IMR-90 (cell line): ENCODE measurements at regions not wholly inside any gene's neighbourhood (a gene's known extent, or its start where the extent isn't known, plus 50 kb on each side); places are given as distances from the start of the nearest gene placed in this dataset.

Experiments used
- BHLHE40 ChIP-seq: fragments of 150-350 bp; IDR thresholded peaks from 2 replicates; pipeline ENCODE4 v1.6.1; 2016; ENCODE audit warnings: mild to moderate bottlenecking, low read depth, low read length
- CEBPB ChIP-seq: IDR thresholded peaks from 2 replicates; pipeline ENCODE4 v1.6.1; 2012; ENCODE audit warnings: low read depth, low read length, improper control_type of control experiment
- CHD1 ChIP-seq: IDR thresholded peaks from 2 replicates; pipeline ENCODE4 v1.6.1; 2012; ENCODE audit warnings: low read depth, low read length, improper control_type of control experiment
- FOS ChIP-seq: fragments of 150-350 bp; IDR thresholded peaks from 2 replicates; pipeline ENCODE4 v1.6.1; 2016; ENCODE audit warnings: low read depth, low read length
- MAZ ChIP-seq: IDR thresholded peaks from 2 replicates; pipeline ENCODE4 v1.6.1; 2012; ENCODE audit warnings: low read depth, mild to moderate bottlenecking, low read length, improper control_type of control experiment, moderate library complexity, borderline replicate concordance
- POLR2A ChIP-seq: IDR thresholded peaks from 2 replicates; pipeline ENCODE4 v1.6.1; 2012; ENCODE audit warnings: mild to moderate bottlenecking, low read depth, low read length
- SMC3 ChIP-seq: fragments of 150-350 bp; IDR thresholded peaks from 2 replicates; pipeline ENCODE4 v1.6.1; 2016; ENCODE audit warnings: low read depth, mild to moderate bottlenecking, antibody characterized with exemption, low read length, moderate library complexity
- TF ChIP-seq, protein P1 (sequence below): fragments of 150-350 bp; IDR thresholded peaks from 2 replicates; pipeline ENCODE4 v1.6.1; 2016; ENCODE audit warnings: low read depth, mild to moderate bottlenecking, low read length, moderate library complexity, borderline replicate concordance

DNA sequence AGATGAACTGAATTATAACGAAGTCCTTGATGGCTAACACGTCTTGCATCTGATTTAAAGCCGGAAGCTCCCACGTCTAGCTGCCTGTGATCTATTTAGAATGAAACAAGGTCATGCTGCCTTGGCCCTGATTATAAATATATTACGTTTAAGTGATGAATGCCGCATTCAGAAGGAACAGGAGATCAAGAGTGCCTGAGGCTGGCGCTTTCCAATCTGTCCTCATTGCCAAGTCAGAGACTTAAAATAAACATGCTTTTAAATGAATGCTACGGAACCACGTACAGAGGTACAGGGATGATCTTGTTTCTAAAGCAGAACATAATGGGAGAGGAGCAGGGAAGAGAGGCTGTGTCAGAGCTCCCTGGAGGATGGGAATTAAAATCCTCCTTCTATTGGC is 292.8 kb downstream of the TLE1 start (continued):
- TF ChIP-seq, protein P1, sequence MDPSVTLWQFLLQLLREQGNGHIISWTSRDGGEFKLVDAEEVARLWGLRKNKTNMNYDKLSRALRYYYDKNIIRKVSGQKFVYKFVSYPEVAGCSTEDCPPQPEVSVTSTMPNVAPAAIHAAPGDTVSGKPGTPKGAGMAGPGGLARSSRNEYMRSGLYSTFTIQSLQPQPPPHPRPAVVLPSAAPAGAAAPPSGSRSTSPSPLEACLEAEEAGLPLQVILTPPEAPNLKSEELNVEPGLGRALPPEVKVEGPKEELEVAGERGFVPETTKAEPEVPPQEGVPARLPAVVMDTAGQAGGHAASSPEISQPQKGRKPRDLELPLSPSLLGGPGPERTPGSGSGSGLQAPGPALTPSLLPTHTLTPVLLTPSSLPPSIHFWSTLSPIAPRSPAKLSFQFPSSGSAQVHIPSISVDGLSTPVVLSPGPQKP, result no peak
- TF ChIP-seq CHD1 (no peak), SMC3 (no peak), BHLHE40 (no peak), CEBPB (no peak), FOS (no peak), POLR2A (no peak), MAZ (no peak)
